ENCODE measurements at regions not wholly inside any gene's neighbourhood (a gene's known extent, or its start where the extent isn't known, plus 50 kb on each side); places are given as distances from the start of the nearest gene placed in this dataset.

DNA sequence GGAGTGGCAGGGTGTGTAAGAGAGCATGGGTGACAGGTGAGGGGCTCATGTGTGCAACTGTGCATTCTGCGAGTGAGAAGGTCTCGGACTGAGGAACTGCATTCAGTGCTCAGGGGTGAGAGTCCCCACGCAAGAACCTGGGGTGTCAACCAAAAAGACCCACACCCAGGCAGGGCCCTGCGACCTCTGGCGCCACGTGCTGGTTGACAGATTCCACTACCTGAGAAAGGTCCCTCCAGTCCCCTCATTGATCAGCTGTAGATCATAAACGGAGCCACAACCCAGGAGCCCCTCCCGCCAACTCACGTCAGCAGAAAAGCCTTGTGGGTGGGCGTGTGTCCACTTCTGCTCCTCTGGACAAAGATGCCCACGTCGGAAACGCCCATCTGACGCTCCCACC, 98.7 kb downstream of the ASCL4 start:
- Histone ChIP-seq H3K27me3 (no peaks in the 10 kb centered on the region), H3K27ac (no peak overlapping the region), H3K9me3 (no peaks in the 10 kb centered on the region), H3K4me1 (no peaks in the 10 kb centered on the region), H3K4me3 (no peak overlapping the region), H3K36me3 (no peaks in the 10 kb centered on the region)
- TF ChIP-seq, protein P1, sequence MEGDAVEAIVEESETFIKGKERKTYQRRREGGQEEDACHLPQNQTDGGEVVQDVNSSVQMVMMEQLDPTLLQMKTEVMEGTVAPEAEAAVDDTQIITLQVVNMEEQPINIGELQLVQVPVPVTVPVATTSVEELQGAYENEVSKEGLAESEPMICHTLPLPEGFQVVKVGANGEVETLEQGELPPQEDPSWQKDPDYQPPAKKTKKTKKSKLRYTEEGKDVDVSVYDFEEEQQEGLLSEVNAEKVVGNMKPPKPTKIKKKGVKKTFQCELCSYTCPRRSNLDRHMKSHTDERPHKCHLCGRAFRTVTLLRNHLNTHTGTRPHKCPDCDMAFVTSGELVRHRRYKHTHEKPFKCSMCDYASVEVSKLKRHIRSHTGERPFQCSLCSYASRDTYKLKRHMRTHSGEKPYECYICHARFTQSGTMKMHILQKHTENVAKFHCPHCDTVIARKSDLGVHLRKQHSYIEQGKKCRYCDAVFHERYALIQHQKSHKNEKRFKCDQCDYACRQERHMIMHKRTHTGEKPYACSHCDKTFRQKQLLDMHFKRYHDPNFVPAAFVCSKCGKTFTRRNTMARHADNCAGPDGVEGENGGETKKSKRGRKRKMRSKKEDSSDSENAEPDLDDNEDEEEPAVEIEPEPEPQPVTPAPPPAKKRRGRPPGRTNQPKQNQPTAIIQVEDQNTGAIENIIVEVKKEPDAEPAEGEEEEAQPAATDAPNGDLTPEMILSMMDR (IDR thresholded peaks at IDR 0.05): no peak
- intact Hi-C loops (cut with DNase I): no loop called here
- DNase-seq (ENCODE audit: low spot score in 2 of 2): no peak

- TF ChIP-seq, protein P1 (IDR thresholded peaks at IDR 0.05): no peak
- Histone ChIP-seq H3K4me1 (no peaks in the 10 kb centered on the region), H3K27ac (no peak overlapping the region), H3K27me3 (no peaks in the 10 kb centered on the region), H3K9me3 (no peaks in the 10 kb centered on the region), H3K36me3 (no peaks in the 10 kb centered on the region), H3K4me3 (no peak overlapping the region)
- intact Hi-C loops (cut with DNase I): no loop called here
- no peak for DNase-seq (ENCODE audit: low spot score in 2 of 2)
Measured at GRCh38 chr12:107875786-107876185, 101.3 kb downstream of the ASCL4 start.

- H3K4me3 ChIP-seq: no peak overlapping the region
- no peaks in the 10 kb centered on the region for H3K36me3 ChIP-seq
- TF ChIP-seq, protein P1 (IDR thresholded peaks at IDR 0.05): peak; percentile 51 to 64 (median 53)
- no peaks in the 10 kb centered on the region for H3K9me3 ChIP-seq
- no peaks in the 10 kb centered on the region for H3K27me3 ChIP-seq
- no peaks in the 10 kb centered on the region for H3K4me1 ChIP-seq
- intact Hi-C loops (cut with DNase I): loop anchor here (2.0 kb wide), 1 partner anchor 208 kb away; no protein-coding TSS in a partner anchor
- peak in 1 of 2 donors; percentile 66 for DNase-seq (ENCODE audit: low spot score in 2 of 2)
- no peak overlapping the region for H3K27ac ChIP-seq
Measured at GRCh38 chr12:107884769-107885694, 110.5 kb downstream of the ASCL4 start.

DNA sequence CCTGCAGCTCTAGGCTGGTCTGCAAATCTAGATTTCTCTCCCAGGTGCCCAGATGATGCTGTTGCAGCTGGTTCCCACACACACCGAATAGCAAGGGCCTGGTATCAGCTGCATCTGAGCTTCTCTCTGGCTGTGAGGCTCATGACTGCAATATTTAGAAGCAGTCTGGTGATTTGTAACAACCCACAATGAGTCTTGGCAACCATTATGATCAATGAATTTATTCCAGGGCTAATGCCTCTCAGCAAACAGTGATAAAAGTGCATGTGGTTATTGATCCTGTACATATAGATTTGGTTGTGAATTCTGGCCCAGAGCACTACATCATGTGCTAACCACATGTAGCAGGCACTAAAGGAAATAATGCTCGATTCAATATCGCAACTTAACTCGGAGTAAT, 114.3 kb downstream of the ASCL4 start:
- H3K4me3 ChIP-seq: no peak overlapping the region
- no peaks in the 10 kb centered on the region for H3K27me3 ChIP-seq
- no peak overlapping the region for H3K27ac ChIP-seq
- TF ChIP-seq, protein P1 (IDR thresholded peaks at IDR 0.05): no peak
- H3K4me1 ChIP-seq: no peaks in the 10 kb centered on the region
- no peaks in the 10 kb centered on the region for H3K9me3 ChIP-seq
- intact Hi-C loops (cut with DNase I): no loop called here
- no peak for DNase-seq (ENCODE audit: low spot score in 2 of 2)
- no peaks in the 10 kb centered on the region for H3K36me3 ChIP-seq

- Histone ChIP-seq H3K36me3 (no peaks in the 10 kb centered on the region), H3K4me1 (no peaks in the 10 kb centered on the region), H3K27ac (no peak overlapping the region), H3K9me3 (no peaks in the 10 kb centered on the region), H3K27me3 (no peaks in the 10 kb centered on the region), H3K4me3 (no peak overlapping the region)
- DNase-seq (ENCODE audit: low spot score in 2 of 2): no peak
- TF ChIP-seq, protein P1 (IDR thresholded peaks at IDR 0.05): no peak
- intact Hi-C loops (cut with DNase I): no loop called here
Measured at GRCh38 chr12:107891967-107892366, 117.5 kb downstream of the ASCL4 start.

All from ascending aorta (tissue), 2 donors.